ENCODE measurements at regions not wholly inside any gene's neighbourhood (a gene's known extent, or its start where the extent isn't known, plus 50 kb on each side); places are given as distances from the start of the nearest gene placed in this dataset.

- TF ChIP-seq, protein P1, sequence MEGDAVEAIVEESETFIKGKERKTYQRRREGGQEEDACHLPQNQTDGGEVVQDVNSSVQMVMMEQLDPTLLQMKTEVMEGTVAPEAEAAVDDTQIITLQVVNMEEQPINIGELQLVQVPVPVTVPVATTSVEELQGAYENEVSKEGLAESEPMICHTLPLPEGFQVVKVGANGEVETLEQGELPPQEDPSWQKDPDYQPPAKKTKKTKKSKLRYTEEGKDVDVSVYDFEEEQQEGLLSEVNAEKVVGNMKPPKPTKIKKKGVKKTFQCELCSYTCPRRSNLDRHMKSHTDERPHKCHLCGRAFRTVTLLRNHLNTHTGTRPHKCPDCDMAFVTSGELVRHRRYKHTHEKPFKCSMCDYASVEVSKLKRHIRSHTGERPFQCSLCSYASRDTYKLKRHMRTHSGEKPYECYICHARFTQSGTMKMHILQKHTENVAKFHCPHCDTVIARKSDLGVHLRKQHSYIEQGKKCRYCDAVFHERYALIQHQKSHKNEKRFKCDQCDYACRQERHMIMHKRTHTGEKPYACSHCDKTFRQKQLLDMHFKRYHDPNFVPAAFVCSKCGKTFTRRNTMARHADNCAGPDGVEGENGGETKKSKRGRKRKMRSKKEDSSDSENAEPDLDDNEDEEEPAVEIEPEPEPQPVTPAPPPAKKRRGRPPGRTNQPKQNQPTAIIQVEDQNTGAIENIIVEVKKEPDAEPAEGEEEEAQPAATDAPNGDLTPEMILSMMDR (IDR thresholded peaks at IDR 0.05) = no peak
- TF ChIP-seq POLR2AphosphoS5 (IDR thresholded peaks at IDR 0.05) (no peak), EP300 (IDR thresholded peaks at IDR 0.05; ENCODE audit: low read depth) (no peak)
Measured at GRCh38 chr2:240201866-240202265, 61.4 kb upstream of the OTOS start.
